HepG2 (cell line): ENCODE measurements at regions not wholly inside any gene's neighbourhood (a gene's known extent, or its start where the extent isn't known, plus 50 kb on each side); places are given as distances from the start of the nearest gene placed in this dataset.

Experiments
- CCDC6 ChIP-seq: sonication (generic); formaldehyde crosslinking; IDR thresholded peaks from 2 replicates; pipeline ENCODE4 v1.8.1; 2022; ENCODE audit warnings: mild to moderate bottlenecking, missing genetic modification reagents, moderate library complexity
- FOXK2 ChIP-seq: fragments of 450-650 bp; IDR thresholded peaks from 2 replicates; pipeline ENCODE4 v1.6.1; 2016
- HNF4G ChIP-seq, 2 experiments: sonication (generic) in 1 of 2; formaldehyde crosslinking in 1 of 2; IDR thresholded peaks; 2 replicates each; pipeline versions ENCODE4 v1.4.0 to v1.6.1; 2011 to 2020; ENCODE audit warnings: borderline replicate concordance in 2 of 2, low read depth in 2 of 2, mild to moderate bottlenecking in 2 of 2, low read length in 1 of 2, missing genetic modification reagents in 1 of 2, moderate library complexity in 1 of 2
- KDM5B ChIP-seq: sonication (generic); formaldehyde crosslinking; IDR thresholded peaks from 2 replicates; pipeline ENCODE4 v1.4.0; 2020; ENCODE audit warnings: missing genetic modification reagents, mild to moderate bottlenecking, borderline replicate concordance
- MBNL3 ChIP-seq: fragments of 250-450 bp; sonication (Bioruptor Pico); conservative IDR thresholded peaks from 2 replicates; pipeline ENCODE4 v1.8.0; 2022; ENCODE audit warnings: mild to moderate bottlenecking, inconsistent platforms
- MXD4 ChIP-seq: IDR thresholded peaks from 2 replicates; pipeline ENCODE4 v1.6.1; 2016; ENCODE audit warnings: mild to moderate bottlenecking, missing biosample characterization, missing genetic modification reagents
- NR2F6 ChIP-seq, 2 experiments: IDR thresholded peaks; 2 replicates each; pipeline ENCODE4 v1.6.1; 2016; ENCODE audit warnings: antibody characterized with exemption in 1 of 2, mild to moderate bottlenecking in 1 of 2
- RAD51 ChIP-seq: fragments of 450-650 bp; IDR thresholded peaks from 2 replicates; pipeline ENCODE4 v1.6.1; 2016; ENCODE audit warnings: borderline replicate concordance
- SETDB1 ChIP-seq: sonication (generic); formaldehyde crosslinking; IDR thresholded peaks from 2 replicates; pipeline ENCODE4 v1.5.1; 2020; ENCODE audit warnings: missing genetic modification reagents, mild to moderate bottlenecking, borderline replicate concordance
- SNAI1 ChIP-seq: sonication (generic); formaldehyde crosslinking; IDR thresholded peaks from 2 replicates; pipeline ENCODE4 v1.5.0; 2020; ENCODE audit warnings: mild to moderate bottlenecking, missing genetic modification reagents, borderline replicate concordance
- SPEN ChIP-seq: sonication (generic); formaldehyde crosslinking; IDR thresholded peaks from 2 replicates; pipeline ENCODE4 v1.5.1; 2020; ENCODE audit warnings: low read depth, mild to moderate bottlenecking, missing genetic modification reagents
- STAT5B ChIP-seq: sonication (generic); formaldehyde crosslinking; IDR thresholded peaks from 2 replicates; pipeline ENCODE4 v1.4.0; 2020; ENCODE audit warnings: missing genetic modification reagents
- TRIM24 ChIP-seq: sonication (generic); formaldehyde crosslinking; IDR thresholded peaks from 2 replicates; pipeline ENCODE4 v1.8.0; 2022; ENCODE audit warnings: mild to moderate bottlenecking, missing genetic modification reagents
- ZFY ChIP-seq: sonication (generic); formaldehyde crosslinking; IDR thresholded peaks from 2 replicates; pipeline ENCODE4 v1.4.0; 2020; ENCODE audit warnings: missing genetic modification reagents
- ZNF12 ChIP-seq: sonication (generic); formaldehyde crosslinking; IDR thresholded peaks from 2 replicates; pipeline ENCODE4 v1.5.0; 2020; ENCODE audit warnings: missing genetic modification reagents
- ZNF121 ChIP-seq: sonication (generic); formaldehyde crosslinking; IDR thresholded peaks from 2 replicates; pipeline ENCODE4 v1.5.0; 2020; ENCODE audit warnings: mild to moderate bottlenecking, missing genetic modification reagents
- ZNF143 ChIP-seq: sonication (generic); formaldehyde crosslinking; IDR thresholded peaks from 2 replicates; pipeline ENCODE4 v1.4.0; 2020; ENCODE audit warnings: missing genetic modification reagents
- ZNF232 ChIP-seq: sonication (generic); formaldehyde crosslinking; IDR thresholded peaks from 2 replicates; pipeline ENCODE4 v1.4.0; 2020; ENCODE audit warnings: missing genetic modification reagents, borderline replicate concordance
- ZNF282 ChIP-seq: fragments of 450-650 bp; IDR thresholded peaks from 2 replicates; pipeline ENCODE4 v1.6.1; 2018; ENCODE audit not compliant: partially characterized antibody
- ZNF383 ChIP-seq: sonication (generic); formaldehyde crosslinking; IDR thresholded peaks from 2 replicates; pipeline ENCODE4 v1.4.0; 2020; ENCODE audit warnings: missing genetic modification reagents, mild to moderate bottlenecking, borderline replicate concordance
- ZNF432 ChIP-seq: sonication (generic); formaldehyde crosslinking; IDR thresholded peaks from 2 replicates; pipeline ENCODE4 v1.5.0; 2020; ENCODE audit warnings: missing genetic modification reagents, mild to moderate bottlenecking, borderline replicate concordance
- ZNF549 ChIP-seq: sonication (generic); formaldehyde crosslinking; IDR thresholded peaks from 2 replicates; pipeline ENCODE4 v1.5.0; 2020; ENCODE audit warnings: missing genetic modification reagents
- ZNF670 ChIP-seq: sonication (generic); formaldehyde crosslinking; IDR thresholded peaks from 2 replicates; pipeline ENCODE4 v1.8.0; 2022; ENCODE audit warnings: mild to moderate bottlenecking, missing genetic modification reagents, borderline replicate concordance
- ZNF773 ChIP-seq: sonication (generic); formaldehyde crosslinking; IDR thresholded peaks from 2 replicates; pipeline ENCODE4 v1.4.0; 2020; ENCODE audit warnings: missing genetic modification reagents, borderline replicate concordance
- TF ChIP-seq, protein P1 (sequence below): sonication (generic); formaldehyde crosslinking; IDR thresholded peaks from 2 replicates; pipeline ENCODE4 v1.5.1; 2020; ENCODE audit warnings: mild to moderate bottlenecking, missing genetic modification reagents
- TF ChIP-seq, protein P2 (sequence below), 2 experiments: sonication (generic) in 1 of 2; formaldehyde crosslinking in 1 of 2; IDR thresholded peaks; 2 replicates each; pipeline versions ENCODE4 v1.5.1 to v1.6.1; 2011 to 2020; ENCODE audit warnings: borderline replicate concordance in 1 of 2, low read depth in 1 of 2, low read length in 1 of 2, mild to moderate bottlenecking in 1 of 2, missing genetic modification reagents in 1 of 2, moderate library complexity in 1 of 2

DNA sequence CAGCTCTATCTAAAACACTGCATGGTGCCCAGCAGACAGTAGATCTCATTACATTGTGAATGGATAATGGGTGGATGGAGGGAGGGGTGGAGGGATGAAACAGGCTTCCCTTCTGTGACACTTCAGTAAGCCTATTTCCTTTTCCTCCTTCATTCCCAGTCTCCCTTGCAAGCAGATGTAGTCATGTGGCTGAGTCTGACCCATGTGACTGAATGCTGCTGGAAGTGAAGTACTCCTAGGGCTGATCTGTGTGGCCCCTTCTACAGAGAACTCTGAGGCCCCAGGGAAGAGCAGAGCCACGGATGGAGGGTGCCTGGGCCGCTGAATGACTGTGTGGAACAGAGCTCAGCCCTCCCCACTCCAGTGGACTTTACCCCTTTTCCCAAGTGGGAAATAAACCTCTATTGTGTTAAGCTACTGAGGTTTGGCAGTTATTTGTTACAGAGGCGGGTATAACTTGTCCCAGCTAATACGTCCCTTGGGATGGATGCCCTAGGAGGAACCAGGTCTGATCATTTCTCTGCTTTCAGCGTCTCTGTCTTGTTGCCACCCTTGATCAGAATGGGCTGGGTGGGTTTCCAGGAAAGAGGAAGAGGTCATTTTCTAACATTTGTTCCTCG, 176.1 kb upstream of the MVB12B start (continued):
- TF ChIP-seq, protein P1, sequence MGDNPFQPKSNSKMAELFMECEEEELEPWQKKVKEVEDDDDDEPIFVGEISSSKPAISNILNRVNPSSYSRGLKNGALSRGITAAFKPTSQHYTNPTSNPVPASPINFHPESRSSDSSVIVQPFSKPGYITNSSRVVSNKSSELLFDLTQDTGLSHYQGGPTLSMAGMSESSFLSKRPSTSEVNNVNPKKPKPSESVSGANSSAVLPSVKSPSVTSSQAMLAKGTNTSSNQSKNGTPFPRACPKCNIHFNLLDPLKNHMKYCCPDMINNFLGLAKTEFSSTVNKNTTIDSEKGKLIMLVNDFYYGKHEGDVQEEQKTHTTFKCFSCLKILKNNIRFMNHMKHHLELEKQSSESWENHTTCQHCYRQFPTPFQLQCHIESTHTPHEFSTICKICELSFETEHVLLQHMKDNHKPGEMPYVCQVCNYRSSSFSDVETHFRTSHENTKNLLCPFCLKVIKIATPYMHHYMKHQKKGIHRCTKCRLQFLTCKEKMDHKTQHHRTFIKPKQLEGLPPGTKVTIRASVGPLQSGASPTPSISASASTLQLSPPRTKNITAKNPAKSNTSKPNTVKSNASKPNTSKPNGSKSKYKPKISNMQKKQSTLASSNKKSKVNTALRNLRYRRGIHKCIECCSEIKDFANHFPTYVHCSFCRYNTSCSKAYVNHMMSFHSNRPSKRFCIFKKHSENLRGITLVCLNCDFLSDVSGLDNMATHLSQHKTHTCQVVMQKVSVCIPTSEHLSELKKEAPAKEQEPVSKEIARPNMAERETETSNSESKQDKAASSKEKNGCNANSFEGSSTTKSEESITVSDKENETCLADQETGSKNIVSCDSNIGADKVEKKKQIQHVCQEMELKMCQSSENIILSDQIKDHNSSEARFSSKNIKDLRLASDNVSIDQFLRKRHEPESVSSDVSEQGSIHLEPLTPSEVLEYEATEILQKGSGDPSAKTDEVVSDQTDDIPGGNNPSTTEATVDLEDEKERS: 0 out of 2 replicates have a peak, but pooled peaks have one; percentile 18
- TF ChIP-seq HNF4G (IDR thresholded peaks at IDR 0.05; ENCODE audit: borderline replicate concordance, low read depth, low read length): peak; percentile 34; the same call in 1 of the 2 replicates
- TF ChIP-seq HNF4G (CRISPR knock-in tag; IDR thresholded peaks at IDR 0.05; ENCODE audit: borderline replicate concordance, low read depth): no peak; the same call in 1 of the 2 replicates
- TF ChIP-seq FOXK2: no peak
- TF ChIP-seq ZNF143: peak; percentile 50; the same call in 1 of the 2 replicates
- no peak for TF ChIP-seq NR2F6 (IDR thresholded peaks at IDR 0.05)
- peak; percentile 27; the same call in 1 of the 2 replicates for TF ChIP-seq NR2F6 (CRISPR knock-in tag; IDR thresholded peaks at IDR 0.05)
- TF ChIP-seq ZNF773 (CRISPR knock-in tag): no peak
- TF ChIP-seq ZNF121 (CRISPR knock-in tag): 0 out of 2 replicates have a peak, but pooled peaks have one; percentile 1
- TF ChIP-seq TRIM24: no peak
- no peak for TF ChIP-seq ZNF670
- TF ChIP-seq KDM5B (CRISPR knock-in tag): no peak
- peak; percentile 100 for TF ChIP-seq ZNF383
- TF ChIP-seq MBNL3 (CRISPR knock-in tag): no peak
- no peak for TF ChIP-seq ZNF549
- TF ChIP-seq STAT5B: no peak
- TF ChIP-seq SPEN (CRISPR knock-in tag): 0 out of 2 replicates have a peak, but pooled peaks have one; percentile 14
- no peak for TF ChIP-seq SNAI1 (CRISPR knock-in tag)
- peak; percentile 86 for TF ChIP-seq ZNF12 (CRISPR knock-in tag)
- 0 out of 2 replicates have a peak, but pooled peaks have one; percentile 37 for TF ChIP-seq CCDC6 (CRISPR knock-in tag)
- 0 out of 2 replicates have a peak, but pooled peaks have one; percentile 0 for TF ChIP-seq ZFY (CRISPR knock-in tag)
- peak; percentile 66; the same call in 1 of the 2 replicates for TF ChIP-seq SETDB1 (CRISPR knock-in tag)
- 0 out of 2 replicates have a peak, but pooled peaks have one; percentile 37 for TF ChIP-seq RAD51
- 0 out of 2 replicates have a peak, but pooled peaks have one; percentile 19 for TF ChIP-seq MXD4 (CRISPR knock-in tag)
- no peak for TF ChIP-seq ZNF282
- TF ChIP-seq ZNF432 (CRISPR knock-in tag): no peak
- TF ChIP-seq ZNF232 (CRISPR knock-in tag): 0 out of 2 replicates have a peak, but pooled peaks have one; percentile 23
- TF ChIP-seq, protein P2, sequence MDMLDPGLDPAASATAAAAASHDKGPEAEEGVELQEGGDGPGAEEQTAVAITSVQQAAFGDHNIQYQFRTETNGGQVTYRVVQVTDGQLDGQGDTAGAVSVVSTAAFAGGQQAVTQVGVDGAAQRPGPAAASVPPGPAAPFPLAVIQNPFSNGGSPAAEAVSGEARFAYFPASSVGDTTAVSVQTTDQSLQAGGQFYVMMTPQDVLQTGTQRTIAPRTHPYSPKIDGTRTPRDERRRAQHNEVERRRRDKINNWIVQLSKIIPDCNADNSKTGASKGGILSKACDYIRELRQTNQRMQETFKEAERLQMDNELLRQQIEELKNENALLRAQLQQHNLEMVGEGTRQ (IDR thresholded peaks at IDR 0.05; ENCODE audit: low read depth, low read length): peak; percentile 49; the same call in 1 of the 2 replicates
- TF ChIP-seq, protein P2 (CRISPR knock-in tag; IDR thresholded peaks at IDR 0.05; ENCODE audit: borderline replicate concordance): no peak
